Heart left ventricle (tissue), 13 donors: ENCODE measurements at regions not wholly inside any gene's neighbourhood (a gene's known extent, or its start where the extent isn't known, plus 50 kb on each side); places are given as distances from the start of the nearest gene placed in this dataset.
"Not testable (repeated sequence)": the region's sequence is repeated elsewhere in the genome, so short reads cannot be mapped to it uniquely, and the experiment has no call there.

ENCODE experiments used
- CTCF ChIP-seq, 12 donors: fragments of 200-600 bp; sonication (generic) in 4 of 12; IDR thresholded peaks; one replicate each; pipeline versions ENCODE4 v1.5.0 to v1.8.0; 2018 to 2022; ENCODE audit warnings: antibody characterized with exemption in 12 of 12, mild to moderate bottlenecking in 5 of 12
- POLR2A ChIP-seq, 2 donors: fragments of 450-650 bp; IDR thresholded peaks; one replicate each; pipeline ENCODE4 v1.6.1; 2017; ENCODE audit warnings: antibody characterized with exemption in 2 of 2, mild to moderate bottlenecking in 2 of 2, moderate library complexity in 2 of 2
- donor health status: ischemic (EF 13 %, LVEDD 7.1; RV severe dilation, severe dysfunction).
- donor health status: DM: no; HTN: yes; CAD: no.
- donor health status: DM: no; HTN: no; CAD: no.
- donor health status: ischemic (EF 25% LVEDD 6.9; RV normal size, moderate dysfunction).
- donor health status: ischemic (EF 25% LVEDD 5.7; RV mildly dilated, moderate dysfunction).
- donor health status: ischemic (EF 35%, LVEDD 5.7; RV mildly dilated, moderate dysfunction).
- donor health status: nonischemic (EF 11% LVEDD 7.7; RV severe dilation, severe dysfunction).
- donor health status: DM: yes; HTN: yes; CAD: no.
- donor health status: PGD.
- donor health status: ischemic (EF 29% LVEDD 5.4; RV normal size, mild dysfunction).
- donor health status: nonischemic (EF 23%, LVEDD 6.1; RV moderate dilation, normal function).

GRCh38 chr4:101411281-101411910, 64.1 kb upstream of the PPP3CA start:
- TF ChIP-seq POLR2A, CTCF (IDR thresholded peaks at IDR 0.05): not testable (repeated sequence)
